ENCODE measurements at regions not wholly inside any gene's neighbourhood (a gene's known extent, or its start where the extent isn't known, plus 50 kb on each side); places are given as distances from the start of the nearest gene placed in this dataset.
"Not testable (repeated sequence)": the region's sequence is repeated elsewhere in the genome, so short reads cannot be mapped to it uniquely, and the experiment has no call there.

DNA sequence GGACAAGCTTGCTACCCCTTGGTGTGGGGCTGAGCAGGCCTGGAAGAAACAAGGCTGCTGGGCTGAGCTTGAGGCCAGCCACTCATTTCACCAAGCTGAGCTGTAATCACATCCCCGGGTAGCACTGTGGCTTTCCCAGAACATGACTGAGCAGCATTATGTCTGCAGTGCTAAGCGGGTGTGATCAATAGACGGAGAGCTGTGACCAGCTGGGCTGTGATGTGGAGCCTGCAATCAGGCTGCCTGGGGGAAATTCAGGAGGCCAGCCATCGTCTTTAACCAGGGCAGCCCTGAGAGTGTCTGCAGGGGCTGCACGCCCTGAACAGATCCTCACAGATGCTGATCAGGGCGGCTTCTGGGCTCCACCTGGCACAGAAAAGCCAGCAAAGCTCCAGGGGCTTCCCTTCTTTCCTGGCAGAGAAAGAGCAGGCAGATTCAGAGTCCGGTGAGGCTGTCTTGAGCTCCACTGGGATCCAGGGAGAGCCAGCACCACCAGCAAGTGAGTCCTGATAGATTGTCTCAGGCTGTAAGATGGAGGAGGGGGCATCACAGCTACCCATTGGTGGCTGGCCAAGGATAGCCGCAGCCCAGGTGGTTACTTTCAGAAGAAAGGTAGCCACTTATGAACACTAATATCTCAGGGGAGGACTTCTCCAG lies 165.9 kb downstream of the NRN1 start:
- no peak overlapping the region for H3K4me3 ChIP-seq (ENCODE audit: low read length)
- no peaks in the 10 kb centered on the region for H3K4me1 ChIP-seq (ENCODE audit: low read length)
- no peak for DNase-seq
- no peaks in the 10 kb centered on the region for H3K9me3 ChIP-seq (ENCODE audit: low read length)
- H3K27me3 ChIP-seq (ENCODE audit: low read length), result no peaks in the 10 kb centered on the region
- no peak overlapping the region for H3K9ac ChIP-seq (ENCODE audit: low read length)
- no peaks in the 10 kb centered on the region for H3K79me2 ChIP-seq (ENCODE audit: low read length)
- no peaks in the 10 kb centered on the region for H3K9me2 ChIP-seq (replicated peaks; ENCODE audit: insufficient read depth, low read length)
- no peaks in the 10 kb centered on the region for H3K36me3 ChIP-seq (ENCODE audit: insufficient read depth, low read length)
- H3K27ac ChIP-seq (ENCODE audit: low read length), result no peak overlapping the region
- no peaks in the 10 kb centered on the region for H4K20me1 ChIP-seq (ENCODE audit: insufficient read depth, low read depth, low read length)
- H3K4me2 ChIP-seq (ENCODE audit: low read depth, low read length, poor library complexity, severe bottlenecking), result no peak overlapping the region
- H2AFZ ChIP-seq (ENCODE audit: low read length), result no peak overlapping the region

DNA sequence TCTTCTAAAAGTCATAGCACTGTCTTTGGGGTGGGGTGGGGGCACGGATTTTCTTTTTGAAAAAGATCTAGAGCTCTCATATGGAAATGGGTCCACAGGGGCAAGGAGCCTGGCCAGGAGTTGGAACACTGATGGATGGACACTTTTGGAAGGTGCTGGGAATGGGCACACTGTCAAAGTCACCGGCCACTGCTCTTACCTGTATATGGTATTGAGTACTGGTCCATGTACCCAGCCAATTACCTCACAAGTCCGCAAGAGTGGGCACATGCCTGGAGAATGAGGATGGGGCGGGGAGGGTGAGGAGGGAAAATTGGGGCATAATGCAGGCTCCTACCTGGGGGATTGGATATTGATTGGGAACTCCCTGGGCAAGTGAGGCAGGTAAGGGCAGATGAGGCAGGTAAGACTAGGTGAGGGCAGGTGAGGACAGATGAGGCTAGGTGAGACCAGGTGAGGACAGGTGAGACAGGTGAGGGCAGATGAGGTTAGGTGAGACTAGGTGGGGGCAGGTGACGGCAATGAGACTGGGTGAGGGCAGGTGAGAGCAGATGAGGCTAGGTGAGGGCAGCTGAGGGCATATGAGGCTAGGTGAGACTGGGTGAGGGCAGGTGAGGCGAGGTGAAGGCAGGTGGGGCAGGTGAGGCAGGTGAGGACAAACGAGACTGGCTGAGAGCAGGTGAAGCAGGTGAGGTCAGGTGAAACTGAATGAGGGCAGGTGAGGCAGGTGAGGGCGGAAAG lies 167.9 kb downstream of the NRN1 start:
- Histone ChIP-seq H3K9me3 (ENCODE audit: low read length) (no peaks in the 10 kb centered on the region), H3K27ac (ENCODE audit: low read length) (no peak overlapping the region), H3K4me1 (ENCODE audit: low read length) (no peaks in the 10 kb centered on the region), H3K9me2 (replicated peaks; ENCODE audit: insufficient read depth, low read length) (no peaks in the 10 kb centered on the region), H3K27me3 (ENCODE audit: low read length) (no peaks in the 10 kb centered on the region), H4K20me1 (ENCODE audit: insufficient read depth, low read depth, low read length) (no peaks in the 10 kb centered on the region), H3K4me2 (ENCODE audit: low read depth, low read length, poor library complexity, severe bottlenecking) (no peak overlapping the region), H3K4me3 (ENCODE audit: low read length) (no peak overlapping the region), H2AFZ (ENCODE audit: low read length) (no peak overlapping the region), H3K36me3 (ENCODE audit: insufficient read depth, low read length) (no peaks in the 10 kb centered on the region), H3K79me2 (ENCODE audit: low read length) (no peaks in the 10 kb centered on the region), H3K9ac (ENCODE audit: low read length) (no peak overlapping the region)
- DNase-seq, result no peak

GRCh38 chr6:5837323-5837722 lies 169.4 kb downstream of the NRN1 start:
- Histone ChIP-seq H3K27me3 (ENCODE audit: low read length) (no peaks in the 10 kb centered on the region), H3K9me3 (ENCODE audit: low read length) (no peaks in the 10 kb centered on the region), H3K36me3 (ENCODE audit: insufficient read depth, low read length) (no peaks in the 10 kb centered on the region), H4K20me1 (ENCODE audit: insufficient read depth, low read depth, low read length) (no peaks in the 10 kb centered on the region), H3K9ac (ENCODE audit: low read length) (no peak overlapping the region), H3K4me1 (ENCODE audit: low read length) (no peaks in the 10 kb centered on the region), H3K79me2 (ENCODE audit: low read length) (no peaks in the 10 kb centered on the region), H3K9me2 (replicated peaks; ENCODE audit: insufficient read depth, low read length) (no peaks in the 10 kb centered on the region), H3K4me2 (ENCODE audit: low read depth, low read length, poor library complexity, severe bottlenecking) (no peak overlapping the region), H3K27ac (ENCODE audit: low read length) (no peak overlapping the region), H2AFZ (ENCODE audit: low read length) (no peak overlapping the region), H3K4me3 (ENCODE audit: low read length) (no peak overlapping the region)
- no peak for DNase-seq

GRCh38 chr6:5836597-5836996 lies 170.1 kb downstream of the NRN1 start:
- not testable (repeated sequence) for H3K4me3 ChIP-seq (ENCODE audit: low read length); H3K27ac ChIP-seq (ENCODE audit: low read length); H3K9ac ChIP-seq (ENCODE audit: low read length); H4K20me1 ChIP-seq (ENCODE audit: insufficient read depth, low read depth, low read length); H3K36me3 ChIP-seq (ENCODE audit: insufficient read depth, low read length); H3K9me3 ChIP-seq (ENCODE audit: low read length); H3K79me2 ChIP-seq (ENCODE audit: low read length); H3K4me2 ChIP-seq (ENCODE audit: low read depth, low read length, poor library complexity, severe bottlenecking); H3K4me1 ChIP-seq (ENCODE audit: low read length); H3K9me2 ChIP-seq (replicated peaks; ENCODE audit: insufficient read depth, low read length); DNase-seq; H2AFZ ChIP-seq (ENCODE audit: low read length); H3K27me3 ChIP-seq (ENCODE audit: low read length)

DNA sequence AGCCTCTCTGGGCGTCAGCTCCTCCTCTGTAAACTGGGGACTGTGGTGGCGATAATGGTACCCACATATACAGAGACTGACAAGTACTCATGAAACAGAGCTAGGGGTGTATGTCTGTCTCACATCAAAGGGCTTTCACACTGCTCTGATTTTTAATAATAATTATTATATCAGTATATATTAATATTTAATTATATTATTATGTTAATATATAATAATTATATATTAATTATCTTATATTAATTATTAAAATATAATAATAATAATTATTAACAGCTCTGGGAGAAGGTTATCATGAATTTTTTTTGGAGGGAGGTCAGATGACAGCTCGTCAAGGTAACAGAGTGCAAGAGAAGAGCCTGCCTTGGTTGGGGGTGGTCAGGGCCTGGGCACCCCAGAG lies 173.6 kb downstream of the NRN1 start:
- no peaks in the 10 kb centered on the region for H3K27me3 ChIP-seq (ENCODE audit: low read length)
- H3K4me1 ChIP-seq (ENCODE audit: low read length), result peaks cover 5% of the 10 kb centered on the region; the same call in 1 of the 2 replicates
- no peaks in the 10 kb centered on the region for H3K9me2 ChIP-seq (replicated peaks; ENCODE audit: insufficient read depth, low read length)
- no peak for DNase-seq
- no peak overlapping the region for H3K27ac ChIP-seq (ENCODE audit: low read length)
- H3K9ac ChIP-seq (ENCODE audit: low read length), result no peak overlapping the region
- no peaks in the 10 kb centered on the region for H3K9me3 ChIP-seq (ENCODE audit: low read length)
- H3K4me3 ChIP-seq (ENCODE audit: low read length), result no peak overlapping the region
- H3K36me3 ChIP-seq (ENCODE audit: insufficient read depth, low read length), result no peaks in the 10 kb centered on the region
- H3K79me2 ChIP-seq (ENCODE audit: low read length), result no peaks in the 10 kb centered on the region
- no peak overlapping the region for H2AFZ ChIP-seq (ENCODE audit: low read length)
- H4K20me1 ChIP-seq (ENCODE audit: insufficient read depth, low read depth, low read length), result no peaks in the 10 kb centered on the region
- H3K4me2 ChIP-seq (ENCODE audit: low read depth, low read length, poor library complexity, severe bottlenecking), result no peak overlapping the region

GRCh38 chr6:5832668-5833067 lies 174.1 kb downstream of the NRN1 start:
- Histone ChIP-seq H3K9me3 (ENCODE audit: low read length) (no peaks in the 10 kb centered on the region), H3K27ac (ENCODE audit: low read length) (no peak overlapping the region)

DNA sequence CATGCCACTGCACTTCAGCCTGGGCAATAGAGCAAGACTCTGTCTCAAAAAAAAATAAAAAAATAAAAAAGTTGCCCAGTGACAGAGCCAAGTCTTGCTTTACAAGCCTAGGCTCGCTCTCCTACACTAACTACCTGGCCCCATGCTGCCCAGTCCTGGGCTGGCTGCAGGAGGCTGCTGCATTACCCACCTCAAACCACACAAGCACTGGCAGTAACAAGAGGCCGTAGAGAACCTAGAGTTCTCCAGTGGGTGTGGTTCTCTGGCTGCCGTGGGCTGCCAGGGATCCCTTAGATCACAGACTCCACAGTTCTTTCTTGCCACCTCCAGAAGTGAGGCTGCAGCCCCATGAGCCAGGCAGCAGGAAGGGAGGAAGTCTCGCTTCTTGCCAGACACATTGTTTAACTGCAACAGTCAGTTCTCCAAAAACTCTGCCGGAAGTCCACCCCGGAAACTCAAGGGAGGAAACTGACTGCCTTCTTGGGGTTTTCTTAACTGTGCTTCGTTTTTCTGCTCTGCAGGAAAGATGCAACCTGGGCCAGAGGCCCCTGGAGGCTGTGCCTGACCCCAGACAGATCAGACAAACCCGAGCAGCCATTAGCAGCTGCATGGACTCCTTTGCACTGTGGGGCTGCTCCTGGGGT lies 175.4 kb downstream of the NRN1 start:
- H3K4me2 ChIP-seq (ENCODE audit: low read depth, low read length, poor library complexity, severe bottlenecking); H3K27me3 ChIP-seq (ENCODE audit: low read length); DNase-seq; H3K9me3 ChIP-seq (ENCODE audit: low read length); H3K4me3 ChIP-seq (ENCODE audit: low read length); H3K9ac ChIP-seq (ENCODE audit: low read length); H3K27ac ChIP-seq (ENCODE audit: low read length); H3K9me2 ChIP-seq (replicated peaks; ENCODE audit: insufficient read depth, low read length); H3K79me2 ChIP-seq (ENCODE audit: low read length); H4K20me1 ChIP-seq (ENCODE audit: insufficient read depth, low read depth, low read length); H3K4me1 ChIP-seq (ENCODE audit: low read length); H2AFZ ChIP-seq (ENCODE audit: low read length); H3K36me3 ChIP-seq (ENCODE audit: insufficient read depth, low read length): not testable (repeated sequence)

More at GRCh38 chr6:5832668-5833067, 174.1 kb downstream of the NRN1 start:
- Histone ChIP-seq H3K27me3 (ENCODE audit: low read length) (no peaks in the 10 kb centered on the region), H3K4me1 (ENCODE audit: low read length) (peaks cover 5% of the 10 kb centered on the region; the same call in 1 of the 2 replicates), H4K20me1 (ENCODE audit: insufficient read depth, low read depth, low read length) (no peaks in the 10 kb centered on the region), H3K36me3 (ENCODE audit: insufficient read depth, low read length) (no peaks in the 10 kb centered on the region), H2AFZ (ENCODE audit: low read length) (no peak overlapping the region), H3K9ac (ENCODE audit: low read length) (no peak overlapping the region), H3K4me2 (ENCODE audit: low read depth, low read length, poor library complexity, severe bottlenecking) (no peak overlapping the region), H3K9me2 (replicated peaks; ENCODE audit: insufficient read depth, low read length) (no peaks in the 10 kb centered on the region), H3K79me2 (ENCODE audit: low read length) (no peaks in the 10 kb centered on the region), H3K4me3 (ENCODE audit: low read length) (no peak overlapping the region)
- DNase-seq, result no peak

- no peak overlapping the region for H3K27ac ChIP-seq (ENCODE audit: low read length)
- H3K27me3 ChIP-seq (ENCODE audit: low read length), result no peaks in the 10 kb centered on the region
- DNase-seq, result no peak
- no peak overlapping the region for H3K4me3 ChIP-seq (ENCODE audit: low read length)
- no peak overlapping the region for H3K4me2 ChIP-seq (ENCODE audit: low read depth, low read length, poor library complexity, severe bottlenecking)
- H3K4me1 ChIP-seq (ENCODE audit: low read length), result peaks cover 5% of the 10 kb centered on the region; the same call in 1 of the 2 replicates
- no peaks in the 10 kb centered on the region for H3K36me3 ChIP-seq (ENCODE audit: insufficient read depth, low read length)
- no peak overlapping the region for H2AFZ ChIP-seq (ENCODE audit: low read length)
- H3K79me2 ChIP-seq (ENCODE audit: low read length), result no peaks in the 10 kb centered on the region
- no peaks in the 10 kb centered on the region for H3K9me3 ChIP-seq (ENCODE audit: low read length)
- no peaks in the 10 kb centered on the region for H3K9me2 ChIP-seq (replicated peaks; ENCODE audit: insufficient read depth, low read length)
- H4K20me1 ChIP-seq (ENCODE audit: insufficient read depth, low read depth, low read length), result no peaks in the 10 kb centered on the region
- no peak overlapping the region for H3K9ac ChIP-seq (ENCODE audit: low read length)
These were observed 178.4 kb downstream of the NRN1 start for GRCh38 chr6:5828296-5828695.

All from Karpas-422 (cell line).